Activated CD4-positive, alpha-beta T cell treated with anti-CD3 and anti-CD28 coated beads for 24 hours (primary cell): ENCODE measurements at regions not wholly inside any gene's neighbourhood (a gene's known extent, or its start where the extent isn't known, plus 50 kb on each side); places are given as distances from the start of the nearest gene placed in this dataset.
"Not testable (repeated sequence)": the region's sequence is repeated elsewhere in the genome, so short reads cannot be mapped to it uniquely, and the experiment has no call there.

ENCODE experiments used
- DNase-seq, 2 donors: peaks; one replicate each; pipeline ENCODE4 v3.0.0-alpha.2; 2020; ENCODE audit warnings: low read depth in 2 of 2

DNA sequence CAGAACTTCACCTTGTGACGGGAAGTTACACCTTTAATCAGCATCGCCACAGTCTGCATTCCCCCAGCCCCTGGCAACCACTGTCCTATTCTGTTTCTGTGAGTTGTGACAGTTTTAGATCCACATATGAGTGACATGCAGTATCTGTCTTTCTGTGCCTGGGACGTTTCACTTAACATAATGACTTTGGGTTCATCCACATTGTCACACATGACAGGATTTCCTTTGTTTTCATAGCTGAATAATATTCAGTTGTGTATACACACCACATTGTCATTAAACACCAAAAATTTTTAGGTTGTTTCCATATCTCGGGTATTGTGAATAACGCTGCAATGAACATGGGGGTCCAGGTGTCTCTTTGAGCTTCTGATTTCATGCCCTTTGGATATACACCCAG is 62.6 kb upstream of the BDH1 start:
- not testable (repeated sequence) for DNase-seq

GRCh38 chr3:197615430-197615829 is 59.7 kb upstream of the BDH1 start:
- DNase-seq = no peak

- not testable (repeated sequence) for DNase-seq
Measured at GRCh38 chr3:197614134-197614533, 58.4 kb upstream of the BDH1 start.

DNA sequence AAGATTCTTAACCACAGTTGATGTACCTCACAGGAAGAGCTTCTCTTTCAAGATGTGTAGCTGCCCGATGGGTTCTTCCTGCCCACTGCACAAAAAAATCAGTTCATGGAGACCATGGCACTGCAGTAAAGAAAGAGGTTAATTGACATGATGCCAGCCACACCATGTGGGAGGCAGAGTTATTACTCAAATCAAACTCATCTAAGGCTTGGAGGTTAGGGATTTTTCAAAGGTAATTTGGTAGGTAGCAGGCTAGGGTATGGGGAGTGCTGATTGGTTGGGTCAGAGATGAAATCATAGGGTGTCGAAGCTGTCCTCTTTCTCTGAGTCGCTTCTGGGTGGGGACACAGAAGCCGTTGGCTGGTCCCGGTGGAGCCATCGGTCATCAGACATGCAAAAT is 57.4 kb upstream of the BDH1 start:
- DNase-seq = peak in 1 of 2 donors; percentile 18

- no peak for DNase-seq
Measured at GRCh38 chr3:197611255-197611654, 55.5 kb upstream of the BDH1 start.

DNA sequence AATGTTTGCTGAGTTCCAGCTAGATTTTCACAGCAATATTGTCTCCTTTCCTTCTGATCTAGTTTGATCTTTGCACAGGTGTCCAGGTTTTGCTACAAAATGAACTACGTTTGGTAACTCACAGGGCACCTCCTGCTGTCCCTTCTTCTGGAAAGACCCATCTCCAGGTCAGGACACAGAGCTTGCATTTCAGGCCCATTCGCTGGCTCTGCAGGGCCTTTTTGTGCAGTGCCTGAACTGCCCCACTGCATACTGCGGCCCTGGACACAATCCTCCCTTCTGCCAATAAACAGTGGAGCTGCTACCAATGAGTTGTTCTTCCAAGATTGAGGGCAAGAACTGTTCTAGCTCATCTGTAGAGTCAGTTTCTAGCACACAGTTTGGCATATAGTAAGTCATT is 50.7 kb upstream of the BDH1 start:
- no peak for DNase-seq
